GM23248 (cell line): ENCODE measurements at regions not wholly inside any gene's neighbourhood (a gene's known extent, or its start where the extent isn't known, plus 50 kb on each side); places are given as distances from the start of the nearest gene placed in this dataset.

Experiments
- EZH2 ChIP-seq: fragments of 200-600 bp; sonication (generic); IDR thresholded peaks from 2 replicates; pipeline ENCODE4 v1.6.1; 2018; ENCODE audit warnings: antibody characterized with exemption, mild to moderate bottlenecking; ENCODE audit not compliant: insufficient read depth, poor library complexity, severe bottlenecking
- EZH2phosphoT487 ChIP-seq: fragments of 200-600 bp; sonication (generic); IDR thresholded peaks from 2 replicates; pipeline ENCODE4 v1.6.1; 2018; ENCODE audit warnings: antibody characterized with exemption, moderate library complexity, mild to moderate bottlenecking, low read depth; ENCODE audit not compliant: insufficient read depth

DNA sequence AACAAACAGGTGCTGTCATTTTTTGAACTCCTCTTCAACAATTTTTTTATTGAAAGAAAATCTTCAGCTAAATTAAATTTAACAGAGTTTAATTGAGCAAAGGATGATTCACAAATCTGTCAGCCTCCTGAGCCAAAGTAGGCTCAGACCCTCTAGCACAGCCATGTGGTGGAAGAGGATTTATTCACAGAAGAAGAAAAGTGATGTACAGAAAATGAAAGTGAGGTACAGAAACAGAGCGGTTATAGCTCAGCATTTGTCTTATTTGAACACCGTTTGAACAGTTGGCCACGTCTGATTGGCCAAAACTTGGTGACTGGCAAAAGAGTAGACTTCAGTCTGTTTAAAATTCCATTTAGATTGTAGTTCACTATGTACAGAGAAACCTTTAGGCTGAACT lies 217.3 kb downstream of the SPANXN1 start:
- TF ChIP-seq EZH2 = no peak
- TF ChIP-seq EZH2phosphoT487 = no peak
